ENCODE measurements at regions not wholly inside any gene's neighbourhood (a gene's known extent, or its start where the extent isn't known, plus 50 kb on each side); places are given as distances from the start of the nearest gene placed in this dataset.
"Not testable (repeated sequence)": the region's sequence is repeated elsewhere in the genome, so short reads cannot be mapped to it uniquely, and the experiment has no call there.

GRCh38 chr6:9690388-9690787 is 724.5 kb downstream of the TFAP2A start:
- no peak for DNase-seq

DNA sequence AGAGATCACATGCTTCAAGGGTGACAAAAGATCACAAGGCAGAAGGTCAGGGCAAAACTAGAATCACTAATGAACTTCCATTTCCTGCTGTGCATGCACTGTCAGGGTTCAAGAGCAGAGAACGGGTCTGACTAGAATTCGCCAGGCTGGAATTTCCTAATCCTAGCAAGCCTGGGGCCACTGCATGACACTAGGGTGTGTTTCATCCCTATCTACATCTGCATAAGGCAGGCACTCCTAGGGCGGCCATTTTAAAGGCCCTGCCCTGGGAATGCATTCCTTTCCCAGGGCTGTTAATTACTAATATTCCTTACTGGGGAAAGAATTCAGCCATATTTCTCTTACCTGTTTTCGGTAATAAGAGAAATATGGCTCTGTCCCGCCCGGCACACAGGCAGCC is 734.1 kb downstream of the TFAP2A start:
- DNase-seq, result not testable (repeated sequence)

DNA sequence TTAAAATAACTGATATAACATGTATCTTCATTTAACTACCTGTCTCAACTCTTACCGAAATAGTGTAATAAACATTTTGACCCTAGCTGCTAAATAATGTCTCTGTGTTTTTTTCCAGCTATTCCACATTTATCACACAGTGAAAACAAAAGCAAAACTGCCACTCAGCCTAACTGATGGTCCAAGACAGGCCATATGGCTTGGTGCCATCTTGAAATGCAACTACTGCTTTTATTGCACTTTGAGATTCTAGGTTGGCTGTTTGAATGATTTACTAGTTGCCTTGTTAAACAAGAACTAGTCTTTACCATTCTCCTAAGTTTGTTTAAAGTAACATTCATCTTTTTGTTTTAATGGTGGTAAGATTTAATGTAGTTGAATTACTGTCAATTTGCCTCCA is 739.8 kb downstream of the TFAP2A start:
- no peak for DNase-seq

GRCh38 chr6:9659848-9660247 is 755.0 kb downstream of the TFAP2A start:
- no peak for DNase-seq

GRCh38 chr6:9657994-9658393 is 756.9 kb downstream of the TFAP2A start:
- no peak for DNase-seq

GRCh38 chr6:9647599-9647998 is 767.3 kb downstream of the TFAP2A start:
- no peak for DNase-seq

- no peak for DNase-seq
These were observed 767.8 kb downstream of the TFAP2A start for GRCh38 chr6:9647071-9647445.

DNA sequence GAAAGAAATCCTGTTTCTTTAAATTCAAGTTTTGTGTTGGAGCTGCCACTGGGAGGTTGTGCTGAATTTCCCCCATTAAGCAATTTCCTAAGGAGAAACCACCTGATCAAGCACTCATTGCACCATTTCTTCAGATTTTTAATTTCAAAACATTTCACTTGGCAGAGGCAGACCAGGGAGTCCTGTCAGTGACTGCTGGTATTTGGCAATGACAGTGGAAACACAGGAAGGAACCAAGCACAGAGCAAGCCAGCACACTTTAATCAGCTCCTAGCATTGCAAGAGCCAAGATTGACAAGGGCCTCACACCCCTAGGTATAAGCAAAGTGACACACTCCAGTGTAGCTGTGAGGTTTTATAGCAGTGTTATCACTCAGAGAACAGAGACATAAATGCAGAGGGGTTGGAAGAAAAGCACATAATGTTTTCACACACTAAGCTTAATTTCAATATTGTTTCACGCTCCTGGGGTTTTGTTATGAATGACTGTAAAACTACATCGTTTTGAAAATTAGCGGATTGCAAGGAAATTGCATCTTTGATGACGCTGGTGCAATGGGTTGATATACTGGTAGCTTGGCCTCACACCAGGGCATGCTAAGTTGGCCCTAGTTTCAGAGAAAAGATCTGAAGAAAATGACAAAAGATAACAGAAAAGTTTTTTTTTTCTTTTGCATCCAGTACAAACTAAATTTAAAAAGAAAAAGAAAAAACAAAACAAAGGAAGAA is 768.4 kb downstream of the TFAP2A start:
- DNase-seq, result no peak

DNA sequence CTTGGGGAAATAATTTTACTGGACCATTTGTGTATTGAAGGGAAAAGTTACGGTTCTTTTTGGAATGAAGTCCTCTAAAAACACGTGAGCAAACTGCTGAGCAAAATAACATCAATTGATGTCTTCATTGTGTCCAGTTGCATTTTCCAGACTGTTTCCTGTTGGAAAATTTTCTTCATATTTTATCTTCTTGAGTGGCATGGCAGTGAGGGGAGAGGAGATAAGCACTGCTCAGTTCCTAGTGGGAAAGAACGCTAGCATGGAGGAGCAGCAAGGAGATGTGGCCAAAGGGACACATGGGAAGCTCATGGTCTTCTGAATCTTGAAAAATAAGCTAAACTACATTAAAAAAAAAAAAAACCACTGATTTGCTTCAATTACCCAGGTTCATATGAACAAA is 776.0 kb downstream of the TFAP2A start:
- no peak for DNase-seq

DNA sequence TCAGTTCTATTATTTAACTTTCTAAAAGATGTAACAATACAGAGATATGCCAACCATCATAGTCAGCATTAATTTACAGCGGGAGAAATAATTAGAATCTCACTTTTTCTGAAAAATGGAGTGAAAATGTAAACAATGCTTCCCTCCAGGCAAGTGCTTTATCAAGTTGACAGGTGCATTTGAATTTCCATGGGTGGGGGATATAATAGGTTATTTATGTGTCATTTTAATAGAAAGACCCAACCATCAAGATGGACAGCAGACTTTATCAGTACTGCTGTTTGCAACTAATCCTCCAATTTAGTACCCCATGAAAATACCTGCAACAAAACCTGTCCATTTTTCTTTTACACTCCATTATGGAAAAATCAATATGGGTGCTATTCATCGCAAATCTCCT is 780.1 kb downstream of the TFAP2A start:
- no peak for DNase-seq

DNA sequence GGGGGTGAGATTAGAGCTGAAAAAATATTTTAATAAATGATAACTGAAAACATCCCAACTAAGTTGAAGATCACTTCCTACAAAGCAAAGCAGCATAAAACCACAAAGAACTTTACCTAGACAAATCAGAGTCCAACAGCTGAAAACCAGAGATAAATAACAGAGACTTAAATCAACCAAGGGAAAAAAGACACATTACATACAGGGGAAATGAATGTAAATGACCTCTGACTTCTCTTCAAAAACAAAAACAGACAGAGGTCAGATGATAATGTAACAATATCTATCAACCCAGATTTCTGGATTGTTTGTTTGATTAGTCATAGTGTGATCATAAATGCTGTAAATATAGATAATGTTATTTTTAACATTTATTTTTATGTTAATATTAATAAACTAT is 782.8 kb downstream of the TFAP2A start:
- no peak for DNase-seq

- no peak for DNase-seq
These were observed 786.1 kb downstream of the TFAP2A start for GRCh38 chr6:9628819-9629218.

DNA sequence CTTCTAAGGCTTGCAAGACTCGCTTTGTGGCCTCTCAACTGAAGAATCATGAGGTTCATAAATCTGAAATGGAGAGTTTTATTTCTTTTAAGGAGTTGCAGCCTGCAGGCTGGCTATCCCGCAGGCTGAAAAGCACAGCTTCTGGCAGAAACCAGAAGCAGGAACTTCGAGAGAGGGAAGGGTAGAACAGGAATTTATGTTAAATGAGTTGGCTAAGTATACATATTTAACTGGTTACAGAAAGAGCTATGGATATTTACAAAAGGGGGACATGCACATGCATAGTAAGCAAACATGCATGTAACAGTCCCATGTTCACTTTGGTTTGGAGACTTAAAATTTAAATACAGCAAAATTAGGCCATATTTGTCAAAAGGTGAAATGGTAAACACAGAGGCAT is 787.0 kb downstream of the TFAP2A start:
- no peak for DNase-seq

- no peak for DNase-seq
These were observed 790.9 kb downstream of the TFAP2A start for GRCh38 chr6:9623985-9624384.

DNA sequence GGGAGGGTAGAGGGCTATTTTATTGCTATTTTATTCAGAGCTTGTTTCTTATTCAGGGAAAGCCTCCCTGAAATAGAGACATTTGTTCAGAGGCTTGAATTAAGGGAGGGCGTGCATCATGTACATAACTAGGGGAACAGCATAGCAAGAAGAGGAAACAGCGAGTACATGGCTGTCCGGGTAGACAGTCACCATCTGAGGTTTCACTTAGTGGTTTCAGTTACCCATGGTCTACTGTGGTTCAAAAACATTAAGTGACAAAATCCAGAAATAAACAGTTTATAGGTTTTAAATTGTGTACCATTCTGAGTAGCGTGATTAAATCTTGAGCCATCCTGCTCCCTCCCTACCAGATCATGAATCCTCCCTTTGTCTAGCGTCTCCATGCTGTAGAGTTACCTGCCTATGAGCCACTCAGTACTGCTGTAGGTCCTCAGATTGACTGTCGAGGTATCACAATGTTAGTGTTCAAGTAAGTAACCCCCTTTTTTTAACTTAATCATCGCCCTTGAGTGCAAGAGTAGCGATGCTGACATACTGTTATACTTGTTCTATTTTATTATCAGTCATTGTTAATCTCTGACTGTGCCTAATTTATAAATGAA is 791.5 kb downstream of the TFAP2A start:
- DNase-seq, result no peak

- no peak for DNase-seq
These were observed 793.6 kb downstream of the TFAP2A start for GRCh38 chr6:9621276-9621675.

GRCh38 chr6:9620687-9621086 is 794.2 kb downstream of the TFAP2A start:
- DNase-seq, result no peak

GRCh38 chr6:9620263-9620662 is 794.6 kb downstream of the TFAP2A start:
- no peak for DNase-seq

DNA sequence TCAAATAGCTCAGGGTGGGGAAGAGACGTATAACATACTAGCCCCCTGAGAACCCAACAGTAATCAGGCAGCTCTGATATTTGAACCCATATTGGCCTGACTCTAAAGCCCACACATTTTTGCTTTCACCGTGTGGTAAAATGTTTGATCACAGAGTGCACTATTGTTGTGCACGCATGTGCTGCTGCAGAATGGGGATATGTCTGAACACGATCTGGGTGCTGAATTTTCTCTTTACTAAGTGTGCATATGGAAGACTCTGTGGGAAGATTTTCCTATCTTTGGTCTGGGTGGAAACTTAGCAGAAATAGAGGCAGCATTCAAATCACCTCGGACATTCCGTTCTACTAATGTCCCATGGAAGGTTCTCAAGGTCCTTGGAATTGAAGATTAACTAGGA is 800.1 kb downstream of the TFAP2A start:
- no peak for DNase-seq

DNA sequence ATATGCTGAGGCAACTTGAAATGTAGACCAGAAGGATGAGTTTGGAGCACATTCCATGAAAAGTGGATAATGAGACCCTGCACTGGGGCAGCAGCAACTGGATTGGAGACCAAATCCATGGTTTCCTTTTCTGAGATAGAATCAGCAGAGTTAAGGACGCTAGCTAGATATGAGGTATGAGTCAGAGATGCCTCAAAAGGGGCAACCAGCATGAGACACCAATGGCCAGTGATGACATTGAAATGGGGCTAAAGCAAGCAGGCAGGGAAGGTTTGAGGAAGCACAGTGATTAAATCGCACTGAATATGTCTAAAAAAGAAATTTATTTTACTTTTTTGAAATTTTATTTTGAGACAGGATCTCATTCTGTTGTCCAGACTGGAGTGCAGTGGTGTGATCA is 802.4 kb downstream of the TFAP2A start:
- DNase-seq, result no peak

DNA sequence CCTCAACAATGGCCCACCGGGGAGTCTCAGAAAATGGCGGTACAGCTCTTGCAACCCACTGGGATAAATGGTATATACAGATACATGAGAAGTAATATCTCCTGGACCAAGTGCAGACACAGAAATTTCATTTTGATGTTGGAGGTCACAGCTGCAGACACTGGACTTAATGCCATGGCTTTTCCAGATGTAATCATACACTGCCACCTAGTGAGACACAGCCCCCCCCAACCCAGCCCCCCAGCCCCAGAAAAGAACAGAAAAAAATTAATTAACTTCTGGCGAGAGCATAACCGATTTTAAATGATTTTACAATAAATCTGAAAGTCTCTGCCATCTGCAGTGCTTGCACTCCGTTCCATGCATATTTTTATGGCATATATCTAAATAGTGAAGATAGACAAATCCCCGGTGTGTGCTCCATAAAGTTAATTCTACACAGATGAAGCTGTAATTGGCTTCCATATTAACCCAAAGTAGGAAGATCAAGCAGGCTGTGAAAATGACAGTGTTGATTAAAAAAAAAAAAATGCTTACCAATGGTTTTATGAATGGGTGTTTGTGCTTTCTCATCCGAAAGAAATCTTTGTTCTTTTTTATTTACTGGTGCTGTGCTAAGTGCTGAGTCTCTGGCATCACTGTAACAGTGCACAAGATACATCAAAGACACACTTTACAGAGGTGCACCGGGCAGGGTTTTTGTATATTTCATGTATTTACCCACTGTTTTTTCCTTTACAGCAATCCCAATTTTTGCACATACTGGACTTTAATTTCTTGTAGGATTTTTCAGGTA is 804.1 kb downstream of the TFAP2A start:
- DNase-seq, result no peak

DNA sequence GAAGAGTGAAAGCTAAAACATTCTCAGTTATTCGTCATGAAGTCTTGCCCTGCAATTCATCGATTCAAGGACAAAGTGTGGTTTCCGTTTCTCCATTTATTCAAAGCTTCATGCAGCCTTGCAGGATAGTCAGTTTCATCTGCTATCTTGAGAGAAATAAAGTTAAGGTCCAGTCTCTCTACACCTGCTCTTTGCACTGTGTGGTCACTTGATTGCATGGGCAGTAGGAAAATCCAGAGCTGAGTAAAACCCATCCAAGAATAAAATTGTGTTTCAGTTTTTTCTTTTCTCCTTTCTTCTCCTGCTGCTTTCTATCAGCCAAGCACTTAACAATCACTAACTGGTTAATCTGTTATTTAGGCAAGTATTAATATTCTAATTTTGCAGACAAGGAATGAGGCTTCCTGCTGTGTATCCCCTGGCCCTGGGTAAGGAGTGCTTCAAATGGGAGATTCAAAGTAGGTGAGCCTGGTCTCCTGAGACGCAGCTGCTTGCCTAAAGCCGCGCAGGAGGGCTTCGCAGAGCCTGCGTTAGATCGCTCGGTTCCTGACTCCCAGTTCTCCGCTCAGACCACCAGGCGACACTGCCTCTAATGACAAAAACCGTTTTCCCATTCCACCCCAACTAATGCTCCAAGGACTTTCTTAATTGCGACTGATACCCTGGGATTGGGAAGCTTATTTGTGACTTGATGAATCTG is 808.3 kb downstream of the TFAP2A start:
- no peak for DNase-seq

DNA sequence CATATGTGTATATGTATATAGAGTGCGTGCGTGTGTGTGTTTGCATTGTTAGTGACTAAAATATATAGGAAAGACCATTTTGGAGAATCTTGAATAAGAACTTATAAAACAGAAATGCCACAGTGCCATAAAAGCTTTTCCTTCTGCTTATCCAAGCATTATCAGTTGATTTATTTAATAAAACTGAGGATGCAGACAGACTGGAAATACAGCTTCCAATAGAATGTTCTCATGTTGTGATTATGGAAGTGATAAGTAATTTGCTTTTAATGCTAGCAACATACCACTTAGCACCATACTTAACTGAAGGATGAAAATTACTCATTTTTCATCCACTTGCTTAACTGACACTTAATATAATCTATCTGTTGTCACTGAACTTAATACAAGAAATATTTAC is 820.1 kb downstream of the TFAP2A start:
- no peak for DNase-seq

Data from skin of body (tissue), 1 donor.